ENCODE measurements at regions not wholly inside any gene's neighbourhood (a gene's known extent, or its start where the extent isn't known, plus 50 kb on each side); places are given as distances from the start of the nearest gene placed in this dataset.

DNA sequence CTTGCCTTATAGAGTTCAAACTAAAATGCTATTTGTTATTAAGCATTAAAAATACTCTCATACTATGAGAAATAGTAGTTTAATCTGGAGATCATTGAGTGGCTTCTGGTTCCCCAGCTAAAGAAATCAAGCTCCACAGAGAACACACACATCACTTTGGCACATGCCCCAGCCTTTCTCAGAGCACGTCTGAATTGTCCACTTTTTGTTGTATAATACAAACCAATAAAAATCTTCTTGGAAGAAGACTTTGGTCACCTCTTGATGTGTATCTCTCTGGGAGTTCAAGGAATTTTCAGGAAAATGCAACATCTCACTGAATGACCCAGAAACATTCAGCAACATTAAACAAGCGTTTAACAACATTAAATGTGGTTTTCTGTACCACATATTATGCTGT, 413.9 kb downstream of the GALC start (continued):
- no peak for TF ChIP-seq NFYA (IDR thresholded peaks at IDR 0.05; ENCODE audit: borderline replicate concordance, low read depth, low read length)
- TF ChIP-seq, protein P1, sequence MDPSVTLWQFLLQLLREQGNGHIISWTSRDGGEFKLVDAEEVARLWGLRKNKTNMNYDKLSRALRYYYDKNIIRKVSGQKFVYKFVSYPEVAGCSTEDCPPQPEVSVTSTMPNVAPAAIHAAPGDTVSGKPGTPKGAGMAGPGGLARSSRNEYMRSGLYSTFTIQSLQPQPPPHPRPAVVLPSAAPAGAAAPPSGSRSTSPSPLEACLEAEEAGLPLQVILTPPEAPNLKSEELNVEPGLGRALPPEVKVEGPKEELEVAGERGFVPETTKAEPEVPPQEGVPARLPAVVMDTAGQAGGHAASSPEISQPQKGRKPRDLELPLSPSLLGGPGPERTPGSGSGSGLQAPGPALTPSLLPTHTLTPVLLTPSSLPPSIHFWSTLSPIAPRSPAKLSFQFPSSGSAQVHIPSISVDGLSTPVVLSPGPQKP (IDR thresholded peaks at IDR 0.05; ENCODE audit: low read depth, low read length) = no peak
- TF ChIP-seq ZNF207 (IDR thresholded peaks at IDR 0.05; ENCODE audit: borderline replicate concordance) = no peak

DNA sequence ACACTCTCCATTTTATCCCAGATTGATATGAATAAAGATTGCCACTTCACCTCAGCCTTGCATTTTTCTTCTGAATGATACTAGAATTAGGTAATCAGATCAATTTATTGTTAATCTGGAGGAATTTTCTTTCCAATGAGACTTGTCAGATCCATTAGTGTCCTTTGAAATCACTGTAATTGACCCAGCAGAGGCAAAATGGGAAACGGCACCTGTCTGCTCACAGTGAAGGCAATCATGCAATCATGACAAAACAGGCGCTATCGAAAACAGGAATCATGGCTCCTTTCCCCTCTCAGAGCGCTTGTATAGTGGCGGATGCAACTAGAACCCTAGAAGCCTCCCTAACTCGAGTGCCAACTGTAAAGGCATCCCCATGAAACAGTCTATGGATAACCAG, 417.6 kb downstream of the GALC start:
- Histone ChIP-seq H3K4me1 (ENCODE audit: control insufficient read depth, insufficient read depth, low read length) (no peaks in the 10 kb centered on the region), H3K4me3 (no peak overlapping the region), H3K9ac (ENCODE audit: control insufficient read depth, insufficient read depth, low read length) (no peak overlapping the region), H4K20me1 (ENCODE audit: control insufficient read depth, insufficient read depth) (no peaks in the 10 kb centered on the region), H3K27ac (ENCODE audit: control insufficient read depth, insufficient read depth) (no peak overlapping the region), H3K27me3 (replicated peaks in 1 of 2; ENCODE audit: control insufficient read depth in 2 of 2, insufficient read depth in 2 of 2, low read length in 1 of 2) (no peaks in the 10 kb centered on the region), H2AFZ (ENCODE audit: control insufficient read depth, low read depth, low read length) (no peak overlapping the region), H3K4me2 (ENCODE audit: control insufficient read depth, insufficient read depth) (no peak overlapping the region), H3K9me3 (replicated peaks; ENCODE audit: control insufficient read depth, insufficient read depth, low read length) (no peaks in the 10 kb centered on the region), H3K36me3 (ENCODE audit: control insufficient read depth in 2 of 2, insufficient read depth in 2 of 2, low read length in 1 of 2) (no peaks in the 10 kb centered on the region), H3K79me2 (ENCODE audit: control insufficient read depth, insufficient read depth, low read length) (no peaks in the 10 kb centered on the region)
- ChIA-PET CTCF (no interaction called here), POLR2A (no interaction called here), RAD21 (ENCODE audit: unreplicated experiment) (no interaction called here), SMC1A (ENCODE audit: uncharacterized antibody, unreplicated experiment) (no interaction called here)
- DNase-seq (ENCODE audit: low read depth, low spot score) (no peak), FAIRE-seq (no peak), ATAC-seq (no peak)
- TF ChIP-seq NR2C1 (IDR thresholded peaks at IDR 0.05) = no peak
- TF ChIP-seq WRNIP1 (IDR thresholded peaks at IDR 0.05; ENCODE audit: borderline replicate concordance, low read depth, low read length) = no peak
- TF ChIP-seq ASH2L (IDR thresholded peaks at IDR 0.05; ENCODE audit: borderline replicate concordance, low read depth) = no peak
- TF ChIP-seq NFXL1 (IDR thresholded peaks at IDR 0.05; ENCODE audit: borderline replicate concordance) = no peak
- TF ChIP-seq EED (IDR thresholded peaks at IDR 0.05; ENCODE audit: low read depth) = no peak
- no peak for TF ChIP-seq RFX5 (IDR thresholded peaks at IDR 0.05; ENCODE audit: low read depth, low read length)
- TF ChIP-seq ZSCAN29 (IDR thresholded peaks at IDR 0.05) = no peak
- TF ChIP-seq MTA2 (IDR thresholded peaks at IDR 0.05; ENCODE audit: low read depth) = no peak
- TF ChIP-seq TCF7 (IDR thresholded peaks at IDR 0.05; ENCODE audit: borderline replicate concordance) = no peak
- TF ChIP-seq EZH2 (IDR thresholded peaks at IDR 0.05; ENCODE audit: borderline replicate concordance, control insufficient read depth, low read depth, low read length) = no peak
- TF ChIP-seq BMI1 (IDR thresholded peaks at IDR 0.05; ENCODE audit: borderline replicate concordance) = no peak
- WGBS (ENCODE audit: insufficient coverage, insufficient replicate concordance, low lambda C conversion rate, missing lambda C conversion rate) = 41% methylated on average over 6 of the region's 6 CpGs
- in situ Hi-C loops (cut with MboI) = no loop called here
- no TSS peak for BruUV-seq (replicated peaks)
- intact Hi-C loops (cut with micrococcal nuclease; ENCODE audit: unreplicated experiment) = no loop called here
